K562 (cell line): ENCODE measurements at regions not wholly inside any gene's neighbourhood (a gene's known extent, or its start where the extent isn't known, plus 50 kb on each side); places are given as distances from the start of the nearest gene placed in this dataset.

ENCODE experiments used
- ATAC-seq: fragments of 200-7000 bp; cut with Tn5 transposase; 3 replicates; pipeline ENCODE4 v1.9.1; 2020; ENCODE audit warnings: moderate library complexity
- BruUV-seq: library from RNA; stranded (reverse); fragments of 400-500 nt; replicated peaks from 2 replicates; lab custom pipeline; 2021; lab: Mats Ljungman, UMichigan
- CTCF ChIA-PET: fragments of 300-600 bp; formaldehyde crosslinking; extraction: SDS; loops from one replicate; lab custom pipeline; 2021; ENCODE audit warnings: low intra/inter-chr PET ratio; lab: Yijun Ruan, JAX
- POLR2A ChIA-PET: fragments of 300-600, 350-650 bp; sonication (Branson Sonifier 250); formaldehyde crosslinking; extraction: SDS; loops from one replicate; lab custom pipeline; 2021; ENCODE audit warnings: antibody characterized with exemption, inconsistent platforms; lab: Yijun Ruan, JAX
- DNase-seq, 4 experiments: peaks; one replicate each; pipeline versions ENCODE4 v3.0.0 to v3.0.0-alpha.2; 2011 to 2018; ENCODE audit warnings: low spot score in 3 of 4, mixed read lengths in 3 of 4; ENCODE audit errors: extremely low read depth in 1 of 4
- FAIRE-seq: peaks from 2 replicates; lab custom pipeline; 2011; peaks lifted over from hg19 to GRCh38; lab: Jason Lieb, UNC
- H2AFZ ChIP-seq: 2 replicates; pipeline ENCODE4 v1.6.0; 2011; ENCODE audit warnings: low read depth, low read length, control low read depth, inconsistent platforms
- H3K27ac ChIP-seq: fragments of 200-600 bp; 3 replicates; pipeline ENCODE4 v1.8.0; 2011; ENCODE audit warnings: low read depth, mild to moderate bottlenecking, control low read depth, inconsistent platforms, low read length, moderate library complexity, mixed read lengths; ENCODE audit errors: extremely low read depth
- H3K27me3 ChIP-seq, 2 experiments: fragments of 300-600 bp in 1 of 2; 2 replicates in 1 of 2; 3 replicates in 1 of 2; pipeline versions ENCODE4 v1.6.0 to v1.8.0; 2011; ENCODE audit warnings: inconsistent platforms in 2 of 2, low read length in 2 of 2, mild to moderate bottlenecking in 1 of 2, mixed read lengths in 1 of 2, moderate library complexity in 1 of 2; ENCODE audit not compliant: control insufficient read depth in 2 of 2, insufficient read depth in 2 of 2
- H3K36me3 ChIP-seq: fragments of 300-600 bp; 3 replicates; pipeline ENCODE4 v1.8.0; 2011; ENCODE audit warnings: mild to moderate bottlenecking, low read length, inconsistent platforms; ENCODE audit not compliant: control insufficient read depth, insufficient read depth
- H3K4me1 ChIP-seq, 2 experiments: fragments of 200-600 bp in 1 of 2; replicated peaks in 1 of 2; 2 replicates in 1 of 2; 3 replicates in 1 of 2; pipeline versions ENCODE4 v1.5.1 to v1.8.0; 2011; ENCODE audit warnings: inconsistent platforms in 2 of 2, low read length in 2 of 2, mild to moderate bottlenecking in 1 of 2, mixed read lengths in 1 of 2, moderate library complexity in 1 of 2; ENCODE audit not compliant: control insufficient read depth in 2 of 2, insufficient read depth in 2 of 2
- H3K4me2 ChIP-seq: 2 replicates; pipeline ENCODE4 v1.6.1; 2011; ENCODE audit warnings: low read length, control low read depth, inconsistent platforms, mixed read lengths; ENCODE audit not compliant: insufficient read depth
- H3K4me3 ChIP-seq: fragments of 200-600 bp; sonication (generic), shearing (Covaris generic); 2 replicates; pipeline ENCODE4 v1.5.1; 2016; ENCODE audit warnings: control low read depth, inconsistent platforms
- H3K79me2 ChIP-seq: fragments of 200-600 bp; 3 replicates; pipeline ENCODE4 v1.8.0; 2011; ENCODE audit warnings: low read length, inconsistent platforms; ENCODE audit not compliant: control insufficient read depth, insufficient read depth
- H3K9ac ChIP-seq, 2 experiments: 2 replicates each; pipeline versions ENCODE4 v1.6.0 to v1.6.1; 2011; ENCODE audit warnings: low read depth in 2 of 2, low read length in 2 of 2, control low read depth in 1 of 2, inconsistent platforms in 1 of 2, mild to moderate bottlenecking in 1 of 2, mixed read lengths in 1 of 2; ENCODE audit not compliant: insufficient read depth in 1 of 2
- H3K9me1 ChIP-seq: one replicate; pipeline ENCODE4 v1.6.0; 2011; ENCODE audit warnings: inconsistent platforms, mild to moderate bottlenecking, low read length, moderate library complexity; ENCODE audit not compliant: control insufficient read depth, insufficient read depth
- H3K9me3 ChIP-seq: replicated peaks from 2 replicates; pipeline ENCODE4 v1.5.1; 2011; ENCODE audit warnings: low read depth, low read length, inconsistent platforms; ENCODE audit not compliant: control insufficient read depth, insufficient read depth
- H4K20me1 ChIP-seq: replicated peaks from 2 replicates; pipeline ENCODE4 v1.6.1; 2011; ENCODE audit warnings: low read length, inconsistent platforms, mixed read lengths; ENCODE audit not compliant: control insufficient read depth, insufficient read depth
- BDP1 ChIP-seq: IDR thresholded peaks from 3 replicates; pipeline ENCODE4 v1.6.1; 2011; ENCODE audit not compliant: insufficient read length, insufficient read depth
- CHCHD3 ChIP-seq: fragments of 250-450 bp; sonication (Bioruptor Pico); IDR thresholded peaks from 2 replicates; pipeline ENCODE4 v2.1.2; 2022; ENCODE audit warnings: mild to moderate bottlenecking
- HDAC1 ChIP-seq, 2 experiments: fragments of 450-650 bp; IDR thresholded peaks; 2 replicates each; pipeline ENCODE4 v1.6.1; 2016 to 2017; ENCODE audit warnings: inconsistent platforms in 1 of 2, mild to moderate bottlenecking in 1 of 2, moderate library complexity in 1 of 2
- HES1 ChIP-seq: fragments of 450-650 bp; IDR thresholded peaks from 2 replicates; pipeline ENCODE4 v1.6.1; 2016; ENCODE audit warnings: low read depth, mild to moderate bottlenecking, moderate library complexity
- KAT7 ChIP-seq: sonication (generic); formaldehyde crosslinking; IDR thresholded peaks from 2 replicates; pipeline ENCODE4 v1.8.0; 2022; ENCODE audit warnings: missing genetic modification reagents, mild to moderate bottlenecking, borderline replicate concordance
- KHSRP ChIP-seq: fragments of 450-650 bp; IDR thresholded peaks from 2 replicates; pipeline ENCODE4 v1.6.1; 2017
- KLF6 ChIP-seq: fragments of 250-450 bp; sonication (Bioruptor Pico); IDR thresholded peaks from 2 replicates; pipeline ENCODE4 v1.4.0; 2020; ENCODE audit warnings: mild to moderate bottlenecking, moderate library complexity, borderline replicate concordance
- MYC ChIP-seq, 2 experiments: fragments of 250-450 bp in 1 of 2; sonication (Bioruptor Pico) in 1 of 2; IDR thresholded peaks; 2 replicates each; pipeline versions ENCODE4 v1.5.1 to v1.6.1; 2012 to 2021; ENCODE audit warnings: low read depth in 2 of 2, borderline replicate concordance in 1 of 2, improper control_type of control experiment in 1 of 2, low read length in 1 of 2, mild to moderate bottlenecking in 1 of 2, moderate library complexity in 1 of 2
- PHB2 ChIP-seq: fragments of 450-650 bp; IDR thresholded peaks from 2 replicates; pipeline ENCODE4 v1.6.1; 2017; ENCODE audit warnings: low read depth
- PRDM10 ChIP-seq: fragments of 450-650 bp; IDR thresholded peaks from 2 replicates; pipeline ENCODE4 v1.6.1; 2018; ENCODE audit not compliant: partially characterized antibody
- PURB ChIP-seq: sonication (generic); formaldehyde crosslinking; IDR thresholded peaks from 2 replicates; pipeline ENCODE4 v1.9.0; 2021; ENCODE audit warnings: low read depth, mild to moderate bottlenecking, missing genetic modification reagents
- TAF9B ChIP-seq: fragments of 450-650 bp; IDR thresholded peaks from 2 replicates; pipeline ENCODE4 v1.6.1; 2018; ENCODE audit warnings: mild to moderate bottlenecking; ENCODE audit not compliant: partially characterized antibody
- TBL1XR1 ChIP-seq, 2 experiments: IDR thresholded peaks; 2 replicates each; pipeline ENCODE4 v1.6.1; 2012; ENCODE audit warnings: improper control_type of control experiment in 2 of 2, low read length in 2 of 2, mild to moderate bottlenecking in 1 of 2
- TCF7 ChIP-seq: sonication (generic); IDR thresholded peaks from 2 replicates; pipeline ENCODE4 v1.6.1; 2016; ENCODE audit warnings: antibody characterized with exemption, borderline replicate concordance
- TGIF2 ChIP-seq: sonication (generic); formaldehyde crosslinking; IDR thresholded peaks from 2 replicates; pipeline ENCODE4 v1.8.1; 2022; ENCODE audit warnings: mild to moderate bottlenecking, missing genetic modification reagents, moderate library complexity
- ZBTB8A ChIP-seq: fragments of 450-650 bp; IDR thresholded peaks from 2 replicates; pipeline ENCODE4 v1.6.1; 2018; ENCODE audit warnings: mild to moderate bottlenecking, moderate library complexity; ENCODE audit not compliant: partially characterized antibody
- ZFP91 ChIP-seq: sonication (generic); formaldehyde crosslinking; IDR thresholded peaks from 2 replicates; pipeline ENCODE4 v1.8.0; 2022; ENCODE audit warnings: mild to moderate bottlenecking, missing genetic modification reagents
- ZNF311 ChIP-seq: fragments of 250-450 bp; sonication (Bioruptor Pico); IDR thresholded peaks from 2 replicates; pipeline ENCODE4 v1.4.0; 2020; ENCODE audit warnings: mild to moderate bottlenecking, moderate library complexity
- ZNF780A ChIP-seq: fragments of 250-450 bp; sonication (Bioruptor Pico); IDR thresholded peaks from 2 replicates; pipeline ENCODE4 v1.5.0; 2021; ENCODE audit warnings: mild to moderate bottlenecking
- WGBS: fragments of 100-300 bp; shearing (Covaris generic); methylation state at CpG from one replicate; pipeline ENCODE4 v1.1.6; 2016; ENCODE audit warnings: low coverage, mixed read lengths; ENCODE audit not compliant: insufficient coverage; ENCODE audit errors: missing lambda C conversion rate; 5-methylcytosine and 5-hydroxymethylcytosine counted together
- in situ Hi-C: fragments of 300-500 bp; cut with MboI; formaldehyde crosslinking; loops from 4 replicates; pipeline ENCODE4 v1.15.0; 2018; ENCODE audit warnings: inconsistent platforms, mixed read lengths
- intact Hi-C: fragments of 100-400 bp; cut with micrococcal nuclease; formaldehyde crosslinking; loops from 2 replicates; pipeline ENCODE4 v1.14.2; 2022

- in situ Hi-C loops: no loop called here
- 10% methylated on average over 4 of the region's 6 CpGs for WGBS
- POLR2A ChIA-PET: no interaction called here
- intact Hi-C loops: no loop called here
- Histone ChIP-seq H3K9me1 (no peaks in the 10 kb centered on the region), H3K4me2 (no peak overlapping the region), H3K36me3 (no peaks in the 10 kb centered on the region), H3K9me3 (no peaks in the 10 kb centered on the region), H2AFZ (no peak overlapping the region), H3K4me1 (no peaks in the 10 kb centered on the region), H3K9ac (no peak overlapping the region), H3K4me3 (no peak overlapping the region), H3K27ac (no peak overlapping the region), H3K79me2 (no peaks in the 10 kb centered on the region), H4K20me1 (no peaks in the 10 kb centered on the region; the same call in 1 of the 2 replicates), H3K27me3 (no peaks in the 10 kb centered on the region; a peak in 2 of 5 replicates)
- DNase-seq (no peak), ATAC-seq (no peak), FAIRE-seq (no peak)
- CTCF ChIA-PET: no interaction called here
- TF ChIP-seq PRDM10 (no peak), ZFP91 (no peak), KAT7 (CRISPR knock-in tag) (no peak), ZBTB8A (no peak), PHB2 (no peak), TCF7 (no peak), CHCHD3 (no peak), TAF9B (no peak), PURB (CRISPR knock-in tag) (no peak), TBL1XR1 (IDR thresholded peaks at IDR 0.05; ENCODE audit: low read length in 2 of 2) (no peak), MYC (IDR thresholded peaks at IDR 0.05; ENCODE audit: low read depth, low read length) (no peak), MYC (CRISPR knock-in tag; IDR thresholded peaks at IDR 0.05; ENCODE audit: borderline replicate concordance, low read depth) (no peak), ZNF311 (CRISPR knock-in tag) (no peak), HDAC1 (IDR thresholded peaks at IDR 0.05) (no peak), KHSRP (no peak), TGIF2 (no peak), ZNF780A (CRISPR knock-in tag) (no peak), HES1 (no peak), BDP1 (no peak), KLF6 (CRISPR knock-in tag) (no peak)
- BruUV-seq: no TSS peak
These were observed 1129.9 kb downstream of the BRD1 start for GRCh38 chr22:48697694-48698276.
